HL-60 (cell line): ENCODE measurements at regions not wholly inside any gene's neighbourhood (a gene's known extent, or its start where the extent isn't known, plus 50 kb on each side); places are given as distances from the start of the nearest gene placed in this dataset.

Source experiments
- CTCF ChIP-seq: IDR thresholded peaks from one replicate; pipeline ENCODE4 v1.5.1; 2011; ENCODE audit warnings: low read length, control low read depth, inconsistent platforms; ENCODE audit not compliant: insufficient read depth
- TF ChIP-seq, protein P1 (sequence below): IDR thresholded peaks from 2 replicates; pipeline ENCODE4 v1.6.1; 2012; ENCODE audit warnings: low read depth; ENCODE audit not compliant: insufficient replicate concordance

DNA sequence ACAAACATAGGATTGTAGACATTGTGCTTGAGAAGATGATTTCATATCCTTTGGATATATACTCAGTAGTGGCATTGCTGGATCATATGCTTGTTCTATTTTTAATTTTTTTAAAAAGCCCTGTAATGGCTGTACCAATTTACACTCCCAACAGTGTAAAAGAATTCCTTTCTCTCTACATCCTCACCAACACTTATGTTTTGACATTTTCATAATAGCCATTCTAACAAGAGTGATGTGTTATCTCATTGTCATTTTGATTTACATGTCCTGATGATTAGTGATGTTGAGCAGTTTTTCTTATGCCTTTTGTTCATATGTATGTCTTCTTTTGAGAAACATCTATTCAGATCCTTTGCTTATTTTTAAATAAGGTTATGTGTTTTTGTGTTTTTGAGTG lies 1039.2 kb upstream of the GOT2 start:
- TF ChIP-seq CTCF = no peak
- TF ChIP-seq, protein P1, sequence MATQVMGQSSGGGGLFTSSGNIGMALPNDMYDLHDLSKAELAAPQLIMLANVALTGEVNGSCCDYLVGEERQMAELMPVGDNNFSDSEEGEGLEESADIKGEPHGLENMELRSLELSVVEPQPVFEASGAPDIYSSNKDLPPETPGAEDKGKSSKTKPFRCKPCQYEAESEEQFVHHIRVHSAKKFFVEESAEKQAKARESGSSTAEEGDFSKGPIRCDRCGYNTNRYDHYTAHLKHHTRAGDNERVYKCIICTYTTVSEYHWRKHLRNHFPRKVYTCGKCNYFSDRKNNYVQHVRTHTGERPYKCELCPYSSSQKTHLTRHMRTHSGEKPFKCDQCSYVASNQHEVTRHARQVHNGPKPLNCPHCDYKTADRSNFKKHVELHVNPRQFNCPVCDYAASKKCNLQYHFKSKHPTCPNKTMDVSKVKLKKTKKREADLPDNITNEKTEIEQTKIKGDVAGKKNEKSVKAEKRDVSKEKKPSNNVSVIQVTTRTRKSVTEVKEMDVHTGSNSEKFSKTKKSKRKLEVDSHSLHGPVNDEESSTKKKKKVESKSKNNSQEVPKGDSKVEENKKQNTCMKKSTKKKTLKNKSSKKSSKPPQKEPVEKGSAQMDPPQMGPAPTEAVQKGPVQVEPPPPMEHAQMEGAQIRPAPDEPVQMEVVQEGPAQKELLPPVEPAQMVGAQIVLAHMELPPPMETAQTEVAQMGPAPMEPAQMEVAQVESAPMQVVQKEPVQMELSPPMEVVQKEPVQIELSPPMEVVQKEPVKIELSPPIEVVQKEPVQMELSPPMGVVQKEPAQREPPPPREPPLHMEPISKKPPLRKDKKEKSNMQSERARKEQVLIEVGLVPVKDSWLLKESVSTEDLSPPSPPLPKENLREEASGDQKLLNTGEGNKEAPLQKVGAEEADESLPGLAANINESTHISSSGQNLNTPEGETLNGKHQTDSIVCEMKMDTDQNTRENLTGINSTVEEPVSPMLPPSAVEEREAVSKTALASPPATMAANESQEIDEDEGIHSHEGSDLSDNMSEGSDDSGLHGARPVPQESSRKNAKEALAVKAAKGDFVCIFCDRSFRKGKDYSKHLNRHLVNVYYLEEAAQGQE = no peak
